Mesendoderm (in vitro differentiated cells): ENCODE measurements at regions not wholly inside any gene's neighbourhood (a gene's known extent, or its start where the extent isn't known, plus 50 kb on each side); places are given as distances from the start of the nearest gene placed in this dataset.
"Not testable (repeated sequence)": the region's sequence is repeated elsewhere in the genome, so short reads cannot be mapped to it uniquely, and the experiment has no call there.

Experiments used
- DNase-seq: peaks from one replicate; pipeline ENCODE4 v3.0.0; 2013
- H2AK5ac ChIP-seq: 2 replicates; pipeline ENCODE4 v1.6.1; 2013; ENCODE audit warnings: low read length, inconsistent platforms
- H2BK120ac ChIP-seq: 2 replicates; pipeline ENCODE4 v1.6.1; 2013; ENCODE audit warnings: low read depth, mild to moderate bottlenecking, low read length, moderate library complexity, mixed read lengths
- H2BK15ac ChIP-seq: replicated peaks from 2 replicates; pipeline ENCODE4 v1.6.1; 2013; ENCODE audit warnings: low read depth, mild to moderate bottlenecking, moderate library complexity
- H2BK5ac ChIP-seq: 2 replicates; pipeline ENCODE4 v1.6.1; 2013; ENCODE audit warnings: low read length, inconsistent platforms
- H3K18ac ChIP-seq: 2 replicates; pipeline ENCODE4 v1.6.1; 2013; ENCODE audit warnings: mild to moderate bottlenecking, low read length, mixed read lengths
- H3K23ac ChIP-seq: one replicate; pipeline ENCODE4 v1.6.1; 2013; ENCODE audit warnings: low read length
- H3K27ac ChIP-seq: 2 replicates; pipeline ENCODE4 v1.5.1; 2013; ENCODE audit warnings: low read depth, mild to moderate bottlenecking, inconsistent platforms, low read length, moderate library complexity
- H3K27me3 ChIP-seq: 2 replicates; pipeline ENCODE4 v1.6.1; 2013; ENCODE audit warnings: low read length, control low read depth, mild to moderate bottlenecking, inconsistent platforms; ENCODE audit not compliant: insufficient read depth, poor library complexity
- H3K36me3 ChIP-seq: 2 replicates; pipeline ENCODE4 v1.6.1; 2013; ENCODE audit warnings: low read length, inconsistent platforms; ENCODE audit not compliant: control insufficient read depth, insufficient read depth
- H3K4ac ChIP-seq: one replicate; pipeline ENCODE4 v1.6.1; 2013; ENCODE audit warnings: low read depth, mild to moderate bottlenecking, low read length, moderate library complexity
- H3K4me1 ChIP-seq: 2 replicates; pipeline ENCODE4 v1.6.1; 2013; ENCODE audit warnings: low read depth, low read length, inconsistent platforms; ENCODE audit not compliant: control insufficient read depth
- H3K4me2 ChIP-seq: 2 replicates; pipeline ENCODE4 v1.6.1; 2013; ENCODE audit warnings: low read length
- H3K4me3 ChIP-seq: 2 replicates; pipeline ENCODE4 v1.5.1; 2013; ENCODE audit warnings: mild to moderate bottlenecking, low read length
- H3K56ac ChIP-seq: one replicate; pipeline ENCODE4 v1.6.1; 2013; ENCODE audit warnings: low read length
- H3K79me1 ChIP-seq: 2 replicates; pipeline ENCODE4 v1.6.1; 2013; ENCODE audit warnings: low read length, inconsistent platforms
- H3K79me2 ChIP-seq: 2 replicates; pipeline ENCODE4 v1.6.1; 2013; ENCODE audit warnings: mild to moderate bottlenecking, low read length; ENCODE audit not compliant: control insufficient read depth, insufficient read depth
- H3K9ac ChIP-seq: 2 replicates; pipeline ENCODE4 v1.6.1; 2013; ENCODE audit warnings: low read length, inconsistent platforms
- H4K5ac ChIP-seq: one replicate; pipeline ENCODE4 v1.6.1; 2013; ENCODE audit warnings: low read length
- H4K8ac ChIP-seq: one replicate; pipeline ENCODE4 v1.6.1; 2013; ENCODE audit warnings: low read depth, mild to moderate bottlenecking, control low read depth, low read length, moderate library complexity
- WGBS: extraction: QIAGEN DNeasy Blood & Tissue Kit; methylation state at CpG from one replicate; pipeline ENCODE4 v1.1.7; 2013; ENCODE audit warnings: low lambda C conversion rate, missing lambda C conversion rate; ENCODE audit not compliant: insufficient coverage; ENCODE audit errors: extremely low coverage; 5-methylcytosine and 5-hydroxymethylcytosine counted together

DNA sequence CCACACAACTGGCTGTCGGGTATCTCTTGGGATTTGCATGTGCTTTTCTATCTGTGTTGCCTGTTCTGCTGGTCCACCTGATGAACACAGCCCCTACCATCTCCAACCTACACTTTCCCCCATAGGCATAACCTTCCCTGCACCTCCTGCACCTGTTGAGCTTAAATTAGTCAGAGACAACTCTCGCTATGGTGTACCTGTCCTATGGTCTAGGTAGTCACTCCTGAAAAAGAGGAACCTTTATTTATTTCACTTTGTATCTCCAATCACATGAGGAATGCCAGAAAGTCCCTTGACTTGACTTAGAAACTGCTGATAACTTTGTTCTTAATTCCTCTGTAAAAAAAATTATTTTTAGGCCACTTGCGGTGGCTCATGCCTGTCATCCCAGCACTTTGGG is 338.1 kb downstream of the DHRSX start:
- no peak overlapping the region for H3K4me3 ChIP-seq
- no peak overlapping the region for H4K8ac ChIP-seq
- no peak overlapping the region for H3K23ac ChIP-seq
- no peak overlapping the region for H3K4ac ChIP-seq
- H3K4me1 ChIP-seq = no peaks in the 10 kb centered on the region
- no peak overlapping the region for H2BK5ac ChIP-seq
- H2AK5ac ChIP-seq = no peak overlapping the region
- H3K18ac ChIP-seq = no peak overlapping the region
- no peak overlapping the region for H3K9ac ChIP-seq
- no CpG with 5 or more reads among the region's 3 CpGs for WGBS
- H3K4me2 ChIP-seq = no peak overlapping the region
- H3K36me3 ChIP-seq = no peaks in the 10 kb centered on the region
- no peak overlapping the region for H2BK120ac ChIP-seq
- no peaks in the 10 kb centered on the region for H3K79me1 ChIP-seq
- no peak overlapping the region for H3K56ac ChIP-seq
- no peaks in the 10 kb centered on the region for H3K79me2 ChIP-seq
- H3K27ac ChIP-seq = no peak overlapping the region
- H4K5ac ChIP-seq = no peak overlapping the region
- no peaks in the 10 kb centered on the region for H3K27me3 ChIP-seq
- DNase-seq = no peak
- no peak overlapping the region for H2BK15ac ChIP-seq

GRCh38 chrX:2159861-2160260 is 340.9 kb downstream of the DHRSX start:
- no peak overlapping the region for H2BK15ac ChIP-seq
- H3K23ac ChIP-seq = no peak overlapping the region
- H3K4me2 ChIP-seq = no peak overlapping the region
- no peak for DNase-seq
- no peak overlapping the region for H3K18ac ChIP-seq
- H3K27me3 ChIP-seq = no peaks in the 10 kb centered on the region
- H2BK120ac ChIP-seq = no peak overlapping the region
- no peak overlapping the region for H2BK5ac ChIP-seq
- no peak overlapping the region for H3K9ac ChIP-seq
- H3K79me2 ChIP-seq = no peaks in the 10 kb centered on the region
- H4K5ac ChIP-seq = no peak overlapping the region
- H3K4me3 ChIP-seq = no peak overlapping the region
- WGBS = no CpG with 5 or more reads among the region's 3 CpGs
- no peaks in the 10 kb centered on the region for H3K36me3 ChIP-seq
- no peaks in the 10 kb centered on the region for H3K79me1 ChIP-seq
- no peak overlapping the region for H4K8ac ChIP-seq
- no peak overlapping the region for H2AK5ac ChIP-seq
- H3K56ac ChIP-seq = no peak overlapping the region
- no peak overlapping the region for H3K4ac ChIP-seq
- no peaks in the 10 kb centered on the region for H3K4me1 ChIP-seq
- H3K27ac ChIP-seq = no peak overlapping the region

DNA sequence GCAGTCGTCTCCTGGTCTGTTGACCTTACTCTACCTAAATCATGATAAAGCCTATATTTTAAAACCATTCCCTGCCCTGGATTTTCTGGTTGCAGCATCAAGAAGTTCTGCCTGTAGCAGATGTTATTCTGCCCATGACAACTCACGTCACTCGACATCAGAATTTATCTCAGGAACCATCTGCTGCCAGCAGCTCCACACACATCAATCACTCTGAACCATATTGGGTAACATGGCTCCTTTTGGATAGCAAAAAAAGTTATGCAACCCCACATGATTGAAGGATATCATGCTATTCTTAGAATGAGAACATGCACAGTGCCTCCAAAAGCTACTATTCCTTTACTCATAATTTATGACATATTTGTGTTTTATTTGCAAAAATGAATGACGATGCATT is 341.4 kb downstream of the DHRSX start:
- H2BK15ac ChIP-seq = no peak overlapping the region
- H3K23ac ChIP-seq = no peak overlapping the region
- H3K56ac ChIP-seq = no peak overlapping the region
- no peak overlapping the region for H3K4ac ChIP-seq
- no peak overlapping the region for H3K4me2 ChIP-seq
- no CpG with 5 or more reads among the region's 4 CpGs for WGBS
- H3K27ac ChIP-seq = no peak overlapping the region
- no peaks in the 10 kb centered on the region for H3K4me1 ChIP-seq
- H3K79me2 ChIP-seq = no peaks in the 10 kb centered on the region
- H3K79me1 ChIP-seq = no peaks in the 10 kb centered on the region
- H2BK120ac ChIP-seq = no peak overlapping the region
- no peak overlapping the region for H4K8ac ChIP-seq
- H3K4me3 ChIP-seq = no peak overlapping the region
- no peak overlapping the region for H2AK5ac ChIP-seq
- no peaks in the 10 kb centered on the region for H3K27me3 ChIP-seq
- H3K9ac ChIP-seq = no peak overlapping the region
- no peaks in the 10 kb centered on the region for H3K36me3 ChIP-seq
- no peak overlapping the region for H2BK5ac ChIP-seq
- no peak overlapping the region for H4K5ac ChIP-seq
- DNase-seq = no peak
- no peak overlapping the region for H3K18ac ChIP-seq

DNA sequence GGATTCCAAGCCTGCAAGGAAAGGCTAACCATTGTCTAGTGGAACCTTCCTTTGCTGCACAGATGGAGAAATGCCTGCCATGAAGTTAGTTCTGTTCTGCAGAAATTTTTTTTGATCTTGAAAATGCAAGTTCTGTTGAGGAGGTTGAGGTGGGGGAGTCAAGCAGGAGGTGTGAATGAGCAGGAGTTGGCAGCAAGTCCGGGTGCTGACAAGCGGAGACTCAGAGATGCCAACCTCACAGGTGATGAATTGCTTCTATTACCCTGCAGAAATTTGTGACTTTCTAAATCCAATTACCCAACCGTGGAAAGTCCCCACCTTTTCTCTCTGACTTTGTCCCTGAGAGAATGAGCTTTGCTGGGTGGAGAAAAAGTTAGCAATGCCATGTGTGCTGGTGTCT is 350.1 kb downstream of the DHRSX start:
- H3K23ac ChIP-seq = no peak overlapping the region
- H3K36me3 ChIP-seq = no peaks in the 10 kb centered on the region
- no peak overlapping the region for H3K4me2 ChIP-seq
- no CpG with 5 or more reads among the region's 3 CpGs for WGBS
- H3K4me3 ChIP-seq = no peak overlapping the region
- peaks cover 3% of the 10 kb centered on the region for H3K4me1 ChIP-seq
- H2AK5ac ChIP-seq = no peak overlapping the region
- no peaks in the 10 kb centered on the region for H3K27me3 ChIP-seq
- no peak for DNase-seq
- H4K8ac ChIP-seq = no peak overlapping the region
- H3K79me2 ChIP-seq = no peaks in the 10 kb centered on the region
- H2BK15ac ChIP-seq = no peak overlapping the region
- no peak overlapping the region for H3K4ac ChIP-seq
- no peak overlapping the region for H3K18ac ChIP-seq
- no peak overlapping the region for H2BK120ac ChIP-seq
- no peak overlapping the region for H2BK5ac ChIP-seq
- no peak overlapping the region for H3K27ac ChIP-seq
- H3K79me1 ChIP-seq = no peaks in the 10 kb centered on the region
- no peak overlapping the region for H4K5ac ChIP-seq
- H3K56ac ChIP-seq = no peak overlapping the region
- no peak overlapping the region for H3K9ac ChIP-seq

DNA sequence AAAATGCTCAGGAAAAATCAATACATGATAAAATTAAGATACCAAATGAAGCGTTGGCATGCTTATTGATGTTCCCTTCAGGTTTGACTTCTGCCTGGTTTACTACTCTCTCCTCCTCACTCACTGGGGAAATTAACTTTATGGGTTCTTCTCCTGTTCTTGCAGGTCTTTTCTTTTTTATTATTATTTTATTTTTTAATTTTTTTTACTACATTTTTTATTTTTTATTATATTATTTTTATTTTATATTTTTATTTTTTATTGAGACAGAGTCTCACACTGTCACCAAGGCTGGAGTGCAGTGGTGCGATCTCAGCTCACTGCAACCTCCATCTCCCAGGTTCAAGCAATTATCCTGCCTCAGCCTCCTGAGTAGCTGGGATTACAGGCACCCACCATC is 350.8 kb downstream of the DHRSX start:
- not testable (repeated sequence) for H3K4me2 ChIP-seq, H4K8ac ChIP-seq, H3K79me1 ChIP-seq, H3K4me1 ChIP-seq, H2BK5ac ChIP-seq, H3K18ac ChIP-seq, H3K79me2 ChIP-seq, H3K56ac ChIP-seq, H4K5ac ChIP-seq, H2BK120ac ChIP-seq, H3K27ac ChIP-seq, H2BK15ac ChIP-seq, DNase-seq, H3K9ac ChIP-seq, H2AK5ac ChIP-seq, H3K27me3 ChIP-seq, H3K4me3 ChIP-seq, H3K23ac ChIP-seq, H3K4ac ChIP-seq, H3K36me3 ChIP-seq
- no CpG with 5 or more reads among the region's 2 CpGs for WGBS

GRCh38 chrX:2149055-2149454 is 351.7 kb downstream of the DHRSX start:
- not testable (repeated sequence) for H3K27me3 ChIP-seq, H2AK5ac ChIP-seq, H3K79me1 ChIP-seq, H2BK15ac ChIP-seq, H2BK120ac ChIP-seq, H4K5ac ChIP-seq, H3K18ac ChIP-seq, H3K56ac ChIP-seq, H3K23ac ChIP-seq, H3K4me3 ChIP-seq, H3K36me3 ChIP-seq, H3K4me2 ChIP-seq, H3K4ac ChIP-seq, H4K8ac ChIP-seq, H3K79me2 ChIP-seq, DNase-seq, H3K9ac ChIP-seq, H3K4me1 ChIP-seq, H2BK5ac ChIP-seq, H3K27ac ChIP-seq
- no CpG with 5 or more reads among the region's 3 CpGs for WGBS
